VCaP (cell line): ENCODE measurements at regions not wholly inside any gene's neighbourhood (a gene's known extent, or its start where the extent isn't known, plus 50 kb on each side); places are given as distances from the start of the nearest gene placed in this dataset.

ENCODE experiments used
- H3K27ac ChIP-seq: fragments of 450-650 bp; 2 replicates; pipeline ENCODE4 v1.5.1; 2017
- TF ChIP-seq, protein P1 (sequence below): fragments of 450-650 bp; conservative IDR thresholded peaks from 2 replicates; pipeline ENCODE4 v1.5.1; 2017; ENCODE audit warnings: mild to moderate bottlenecking, moderate library complexity

DNA sequence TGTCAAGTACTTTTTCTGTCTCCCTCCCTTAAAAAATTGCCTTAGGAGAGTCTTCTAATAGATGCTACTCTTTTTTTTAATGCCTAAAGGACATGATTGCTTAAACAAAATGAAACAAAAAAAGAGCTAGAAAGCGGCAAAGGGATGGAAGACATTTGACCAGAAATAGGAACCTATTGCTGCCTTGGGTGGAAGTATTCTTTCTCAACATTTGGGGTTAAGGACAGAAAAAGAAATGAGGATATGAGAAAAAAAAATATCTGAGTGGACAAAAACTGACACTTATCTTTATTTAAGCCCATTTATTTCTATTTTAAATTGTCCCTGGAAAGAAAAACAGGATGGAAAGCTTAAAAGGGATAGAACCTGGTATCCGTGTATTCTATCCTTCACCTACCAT is 664.9 kb upstream of the CITED2 start:
- TF ChIP-seq, protein P1, sequence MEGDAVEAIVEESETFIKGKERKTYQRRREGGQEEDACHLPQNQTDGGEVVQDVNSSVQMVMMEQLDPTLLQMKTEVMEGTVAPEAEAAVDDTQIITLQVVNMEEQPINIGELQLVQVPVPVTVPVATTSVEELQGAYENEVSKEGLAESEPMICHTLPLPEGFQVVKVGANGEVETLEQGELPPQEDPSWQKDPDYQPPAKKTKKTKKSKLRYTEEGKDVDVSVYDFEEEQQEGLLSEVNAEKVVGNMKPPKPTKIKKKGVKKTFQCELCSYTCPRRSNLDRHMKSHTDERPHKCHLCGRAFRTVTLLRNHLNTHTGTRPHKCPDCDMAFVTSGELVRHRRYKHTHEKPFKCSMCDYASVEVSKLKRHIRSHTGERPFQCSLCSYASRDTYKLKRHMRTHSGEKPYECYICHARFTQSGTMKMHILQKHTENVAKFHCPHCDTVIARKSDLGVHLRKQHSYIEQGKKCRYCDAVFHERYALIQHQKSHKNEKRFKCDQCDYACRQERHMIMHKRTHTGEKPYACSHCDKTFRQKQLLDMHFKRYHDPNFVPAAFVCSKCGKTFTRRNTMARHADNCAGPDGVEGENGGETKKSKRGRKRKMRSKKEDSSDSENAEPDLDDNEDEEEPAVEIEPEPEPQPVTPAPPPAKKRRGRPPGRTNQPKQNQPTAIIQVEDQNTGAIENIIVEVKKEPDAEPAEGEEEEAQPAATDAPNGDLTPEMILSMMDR, result no peak
- no peak overlapping the region for H3K27ac ChIP-seq

DNA sequence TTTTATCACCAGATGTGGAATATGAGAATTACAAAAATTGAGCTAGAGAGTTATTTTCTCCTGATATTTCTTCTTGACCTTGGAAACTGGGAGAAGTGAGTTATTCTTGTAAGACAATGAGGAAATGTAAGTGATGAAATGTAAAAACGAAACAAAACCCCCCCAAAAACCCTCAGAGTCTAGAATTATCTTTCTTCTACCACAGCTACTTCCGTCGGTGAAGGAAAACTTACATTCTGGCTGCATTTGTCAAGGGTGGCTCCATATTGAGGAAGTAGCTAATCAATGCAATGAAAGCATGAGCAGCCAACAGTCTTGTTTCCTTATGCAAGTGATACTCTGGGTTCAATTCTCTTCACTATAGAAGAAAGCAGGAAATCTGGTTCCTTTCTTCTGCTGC is 661.7 kb upstream of the CITED2 start:
- no peak overlapping the region for H3K27ac ChIP-seq
- TF ChIP-seq, protein P1, result no peak

DNA sequence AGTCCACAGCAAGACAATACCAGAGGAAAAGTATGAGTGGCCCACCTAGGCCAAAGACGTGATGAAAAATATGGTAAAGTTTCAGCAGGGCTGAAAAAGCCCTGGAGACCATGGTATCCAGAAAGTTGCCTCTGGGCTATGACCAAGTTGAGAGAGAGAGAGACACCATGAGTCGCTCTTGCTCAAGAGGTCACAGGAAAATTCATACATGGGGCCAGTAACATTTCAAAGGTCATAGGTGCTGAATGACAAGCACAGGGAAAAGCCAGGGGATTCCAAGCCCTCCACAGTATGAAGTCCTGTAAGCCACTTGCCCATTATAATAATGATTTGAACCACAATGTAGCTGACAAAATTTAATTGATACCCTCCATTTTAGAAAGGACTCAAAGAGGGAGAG is 657.7 kb upstream of the CITED2 start:
- TF ChIP-seq, protein P1, result no peak
- no peak overlapping the region for H3K27ac ChIP-seq

DNA sequence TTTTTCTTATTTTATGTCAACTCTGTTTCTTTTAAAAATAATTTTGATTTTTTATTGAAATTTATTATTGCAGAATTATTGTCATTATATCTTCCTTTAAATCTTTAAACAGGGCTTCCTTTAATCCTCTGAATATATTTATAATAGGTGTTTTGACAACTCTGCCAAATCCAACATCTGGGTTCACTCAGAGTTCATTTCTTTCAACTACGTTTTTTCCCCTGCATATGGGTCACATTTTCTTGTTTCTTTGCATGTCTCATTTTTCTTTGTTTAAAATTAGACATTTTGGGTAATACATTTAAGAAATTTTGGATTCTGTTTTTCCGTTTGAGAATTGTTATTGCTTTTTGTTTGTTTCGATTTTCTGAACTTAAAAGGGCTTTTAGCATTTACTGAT is 655.1 kb upstream of the CITED2 start:
- TF ChIP-seq, protein P1, result no peak

DNA sequence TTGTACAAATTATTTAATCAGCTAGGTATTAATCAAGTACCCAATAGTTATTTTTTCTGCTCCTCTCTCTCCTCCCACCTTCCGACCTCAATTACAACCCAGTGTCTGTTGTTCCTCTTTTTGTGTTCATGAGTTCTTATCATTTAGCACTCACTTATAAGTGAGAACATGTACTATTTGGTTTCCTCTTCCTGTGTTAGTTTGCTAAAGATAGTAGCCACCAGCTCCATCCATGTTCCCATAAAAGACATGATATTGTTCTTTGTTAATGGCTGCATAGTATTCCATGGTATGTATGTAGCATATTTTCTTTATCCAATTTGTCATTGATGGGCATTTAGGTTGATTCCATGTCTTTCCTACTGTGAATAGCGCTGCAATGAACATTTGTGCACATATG is 652.8 kb upstream of the CITED2 start:
- TF ChIP-seq, protein P1, result no peak
- H3K27ac ChIP-seq, result no peak overlapping the region

More for the DNA sequence above, 655.1 kb upstream of the CITED2 start:
- no peak overlapping the region for H3K27ac ChIP-seq

DNA sequence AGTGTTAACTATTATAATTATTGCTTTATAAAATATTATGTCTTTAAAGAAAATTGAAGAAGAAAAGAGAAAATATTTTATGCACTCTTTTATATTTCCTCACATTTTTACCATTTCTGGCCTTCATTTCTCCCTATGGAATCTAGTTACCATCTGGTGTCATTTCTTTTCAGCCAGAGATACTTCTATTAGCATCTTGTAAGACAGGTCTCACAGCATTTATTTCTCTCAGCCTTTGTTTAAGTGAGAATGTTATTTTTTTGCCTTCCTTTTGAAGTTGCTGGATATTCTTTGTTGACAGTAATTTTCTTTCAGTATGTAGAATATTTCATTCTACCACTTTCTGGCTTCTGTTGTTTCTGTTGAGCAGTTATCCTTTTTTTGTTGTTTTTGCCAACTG is 652.1 kb upstream of the CITED2 start:
- no peak overlapping the region for H3K27ac ChIP-seq
- TF ChIP-seq, protein P1, result no peak

DNA sequence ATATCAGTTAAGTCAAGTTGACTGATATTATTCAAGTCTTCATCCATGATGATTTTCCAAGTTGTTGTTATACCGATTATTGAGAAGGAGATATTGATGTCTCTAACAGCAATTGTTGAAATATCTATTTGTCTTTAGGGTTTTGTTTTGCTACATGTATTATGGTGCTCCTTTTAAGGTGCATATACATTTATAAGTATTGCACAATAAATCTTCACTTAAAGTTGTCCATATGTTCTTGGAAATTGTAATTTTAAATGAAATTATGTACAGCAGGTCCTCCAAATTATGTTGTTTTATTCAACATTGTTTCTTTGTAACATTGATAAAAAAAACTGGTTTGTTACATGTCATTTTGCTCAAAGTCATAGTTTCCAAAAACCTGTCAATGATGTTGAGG is 650.7 kb upstream of the CITED2 start:
- TF ChIP-seq, protein P1, result no peak

More for the DNA sequence above, 650.7 kb upstream of the CITED2 start:
- H3K27ac ChIP-seq, result no peak overlapping the region
